MV-4-11 (cell line): ENCODE measurements at regions not wholly inside any gene's neighbourhood (a gene's known extent, or its start where the extent isn't known, plus 50 kb on each side); places are given as distances from the start of the nearest gene placed in this dataset.

Experiments
- DNase-seq: peaks from one replicate; lab custom pipeline; 2025; lab: John Stamatoyannopoulos, UW

DNA sequence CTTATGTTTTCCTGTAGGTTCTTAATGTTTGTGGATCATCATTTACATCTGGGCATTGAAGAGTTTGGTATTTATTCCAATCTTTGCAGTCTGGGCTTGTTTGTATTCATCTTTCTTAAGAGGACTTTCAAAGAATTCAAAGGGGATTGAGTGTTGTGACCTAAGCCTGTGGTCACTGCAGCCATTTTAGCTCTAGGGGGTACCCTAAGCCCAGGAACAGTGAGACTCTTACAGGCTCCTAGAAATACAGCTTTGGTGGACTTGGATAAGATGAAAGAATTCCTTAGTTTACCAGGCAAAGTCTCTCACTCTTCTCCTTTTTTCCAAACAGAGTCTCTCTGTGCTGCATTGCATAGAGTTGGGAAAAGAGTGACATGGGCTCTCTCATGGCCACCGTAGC, 2539.0 kb upstream of the PCDH20 start:
- DNase-seq = no peak

DNA sequence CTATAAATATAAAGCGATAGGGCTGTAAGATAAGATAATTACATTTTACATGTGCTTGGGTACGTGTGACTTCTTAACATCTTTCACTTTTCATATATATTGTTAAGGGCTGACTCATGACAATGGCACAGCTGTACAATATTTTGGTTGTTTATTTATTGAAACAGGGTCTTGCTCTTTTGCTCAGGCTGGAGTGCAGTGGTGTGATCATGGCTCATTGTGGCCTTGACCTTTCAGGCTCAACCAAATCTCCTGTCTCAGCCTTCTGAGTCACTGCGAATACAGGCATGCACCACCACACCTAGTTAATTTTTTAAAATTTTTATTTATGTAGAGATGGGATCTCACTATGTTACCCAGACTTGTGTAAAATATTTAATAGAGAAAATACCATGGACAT, 2532.4 kb upstream of the PCDH20 start:
- no peak for DNase-seq

DNA sequence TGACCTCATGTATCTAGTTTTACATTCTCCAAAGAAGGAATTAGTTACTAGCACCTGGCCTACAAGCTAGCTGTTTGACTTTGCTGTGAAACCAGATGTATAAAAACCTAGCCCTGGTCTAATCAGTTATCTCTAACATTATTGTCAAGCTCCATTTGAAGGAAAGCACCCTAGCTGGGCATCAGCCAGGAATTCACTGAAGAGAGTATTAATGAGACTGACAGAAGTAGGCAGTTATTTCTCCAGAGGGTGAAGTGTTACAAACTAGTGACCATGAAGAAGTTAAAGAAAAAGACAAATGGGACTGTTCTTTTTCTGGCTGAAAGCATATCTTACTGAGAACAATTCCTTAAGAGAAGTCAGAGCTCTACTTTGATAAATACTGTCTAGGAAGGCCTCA, 2529.3 kb upstream of the PCDH20 start:
- no peak for DNase-seq

DNA sequence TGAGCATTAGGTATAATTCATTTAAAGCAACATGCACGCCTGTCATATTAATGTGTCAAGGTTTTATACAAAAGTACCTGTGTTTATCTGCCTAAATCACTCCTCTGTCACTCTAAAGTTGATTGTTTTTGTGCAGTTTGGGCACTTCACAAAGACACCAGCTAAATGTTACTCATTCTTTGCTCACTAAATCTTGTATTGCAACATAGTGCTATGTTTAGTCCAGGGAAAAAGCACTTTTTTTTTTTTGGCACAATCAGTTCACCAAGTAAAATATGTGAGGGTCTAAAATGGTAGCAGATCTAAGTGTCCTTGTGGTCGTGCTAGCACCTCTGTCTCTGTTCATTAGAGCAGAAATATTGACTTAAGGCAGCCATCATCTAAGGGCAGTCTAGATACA, 2526.7 kb upstream of the PCDH20 start:
- DNase-seq = no peak

DNA sequence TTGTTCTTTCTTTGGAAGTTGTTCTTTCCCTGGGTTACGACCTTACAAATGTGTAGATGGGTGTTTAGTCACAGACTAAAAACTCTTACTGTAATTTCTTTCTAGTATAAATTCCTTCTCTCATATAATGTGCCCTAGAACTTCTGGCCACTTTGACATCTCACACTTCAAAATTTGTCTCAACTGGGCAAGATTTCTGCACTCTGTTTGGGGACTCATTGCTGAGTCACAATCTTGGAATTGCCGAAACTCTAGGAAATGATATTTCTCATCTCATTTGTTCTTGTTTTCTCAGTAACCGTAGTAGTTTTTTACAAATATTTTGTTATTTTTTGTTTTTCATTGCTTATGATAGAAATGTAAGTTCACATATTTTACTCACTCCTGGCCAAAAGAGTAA, 2523.2 kb upstream of the PCDH20 start:
- no peak for DNase-seq

DNA sequence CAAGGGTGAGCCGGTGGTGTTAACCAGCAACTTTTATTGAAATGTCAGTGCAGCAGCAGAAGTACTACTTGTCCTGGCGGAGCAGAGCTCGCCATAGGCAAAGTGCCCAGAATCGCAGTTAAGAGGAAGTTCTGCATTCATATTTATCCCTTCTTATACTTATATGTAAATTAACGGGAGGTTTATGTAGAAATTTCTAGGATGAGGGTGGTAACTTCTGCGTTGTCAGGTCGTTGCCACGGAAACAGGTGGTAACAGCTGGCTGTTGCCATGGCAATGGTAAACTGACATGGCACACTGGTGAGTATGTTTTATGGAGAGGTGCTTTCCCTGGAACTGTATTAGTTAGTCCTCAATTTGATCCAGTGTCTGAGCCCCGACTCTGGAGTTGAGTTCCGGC, 2494.9 kb upstream of the PCDH20 start:
- no peak for DNase-seq

DNA sequence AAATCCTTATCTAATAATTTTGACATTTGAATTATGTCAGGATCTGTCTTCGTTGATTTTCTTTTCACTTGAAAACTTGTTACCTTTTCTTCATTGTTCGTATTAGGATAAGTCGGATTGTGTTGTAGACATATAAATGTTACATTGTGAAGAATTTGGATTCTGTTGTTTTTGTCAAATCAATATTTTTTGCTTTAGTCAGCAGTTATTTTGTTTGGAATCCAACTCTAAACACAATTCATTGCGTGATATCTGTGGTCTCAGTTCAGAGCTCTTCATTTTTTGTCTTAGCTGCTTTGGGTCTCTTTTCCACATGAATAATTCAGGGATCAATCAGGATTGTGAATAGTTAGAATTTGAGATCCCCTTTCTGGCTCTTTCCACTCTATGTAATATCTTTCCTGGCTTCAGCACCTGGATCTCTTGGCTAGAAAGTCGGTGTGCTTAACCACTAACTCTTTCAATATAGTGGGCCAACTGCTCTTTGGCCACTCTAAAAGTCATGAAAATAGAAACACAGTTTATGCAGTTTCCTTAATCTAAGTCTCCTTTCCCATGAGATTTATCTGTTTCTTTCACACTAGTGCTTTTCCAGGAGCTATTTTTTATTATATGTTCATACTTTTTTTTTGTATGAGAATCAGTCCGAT, 2494.2 kb upstream of the PCDH20 start:
- no peak for DNase-seq

DNA sequence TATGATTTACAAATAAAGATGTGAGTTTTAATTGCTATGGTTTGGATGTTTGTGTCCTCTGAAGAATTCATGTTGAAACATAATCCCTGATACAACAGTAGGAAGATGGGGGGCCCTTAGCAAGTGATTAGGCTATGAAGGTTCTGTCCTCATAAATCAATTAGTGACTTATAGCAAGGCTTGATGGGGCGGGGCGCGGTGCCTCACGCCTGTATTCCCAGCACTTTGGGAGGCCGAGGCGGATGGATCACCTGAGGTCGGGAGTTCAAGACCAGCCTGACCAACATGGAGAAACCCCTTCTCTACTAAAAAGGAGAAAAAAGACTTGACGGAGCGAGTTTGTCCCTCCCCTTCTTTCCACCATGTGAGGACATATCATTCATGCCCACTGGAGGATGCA, 2486.5 kb upstream of the PCDH20 start:
- no peak for DNase-seq

DNA sequence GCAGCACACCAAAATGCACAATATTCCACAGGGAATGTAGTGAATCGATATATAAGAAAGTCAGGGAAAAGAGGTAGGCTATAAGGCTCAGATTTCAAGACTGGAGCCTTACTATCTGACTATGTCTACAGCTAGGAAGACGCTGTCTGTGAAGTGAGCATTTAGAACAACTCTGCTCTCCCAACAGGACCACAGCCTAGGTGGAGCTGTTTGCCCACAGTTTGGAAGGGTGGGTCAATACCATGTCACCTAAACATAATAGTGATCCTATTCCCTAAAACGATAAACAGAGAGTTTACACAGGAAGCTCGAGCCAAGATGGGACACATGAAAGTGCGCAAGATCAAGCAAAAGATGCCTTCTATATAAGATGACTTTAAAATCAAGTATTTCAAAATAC, 2486.0 kb upstream of the PCDH20 start:
- no peak for DNase-seq

DNA sequence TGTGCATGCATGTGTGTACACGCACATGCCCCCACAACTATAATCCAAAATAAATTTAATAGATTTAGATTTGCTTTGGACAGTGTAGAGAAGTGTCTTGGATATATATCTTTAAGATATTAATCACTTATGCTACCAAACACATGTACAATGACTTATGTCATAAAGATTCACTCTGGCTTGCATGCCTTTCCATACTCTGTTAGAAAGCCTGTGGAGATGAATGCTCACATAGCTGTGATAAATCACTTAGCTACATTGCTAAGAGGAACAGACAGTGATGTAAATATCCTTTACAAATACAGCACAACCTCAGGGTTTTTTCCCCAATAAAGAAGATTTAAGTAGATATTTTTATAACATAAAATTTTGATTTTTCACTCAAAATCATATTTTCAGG, 2484.8 kb upstream of the PCDH20 start:
- no peak for DNase-seq

DNA sequence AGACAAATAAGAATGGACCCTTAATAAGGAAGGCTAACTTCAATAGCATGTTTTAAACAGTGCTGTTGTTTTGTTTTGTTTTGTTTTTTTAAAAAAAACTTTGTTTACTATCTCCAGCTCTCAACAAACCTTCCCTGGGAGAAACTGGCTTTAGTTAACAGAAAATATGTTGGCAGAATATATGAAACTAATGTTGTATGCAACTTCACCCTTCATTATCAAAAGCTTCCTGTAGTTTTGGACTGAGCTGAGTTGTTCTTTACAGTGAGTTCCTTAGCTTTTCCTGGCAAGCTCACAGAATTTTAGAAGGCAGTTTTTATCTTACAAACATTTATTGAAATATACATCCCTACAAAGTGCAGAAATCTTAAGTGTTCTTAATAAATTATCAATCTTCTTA, 2480.7 kb upstream of the PCDH20 start:
- no peak for DNase-seq

DNA sequence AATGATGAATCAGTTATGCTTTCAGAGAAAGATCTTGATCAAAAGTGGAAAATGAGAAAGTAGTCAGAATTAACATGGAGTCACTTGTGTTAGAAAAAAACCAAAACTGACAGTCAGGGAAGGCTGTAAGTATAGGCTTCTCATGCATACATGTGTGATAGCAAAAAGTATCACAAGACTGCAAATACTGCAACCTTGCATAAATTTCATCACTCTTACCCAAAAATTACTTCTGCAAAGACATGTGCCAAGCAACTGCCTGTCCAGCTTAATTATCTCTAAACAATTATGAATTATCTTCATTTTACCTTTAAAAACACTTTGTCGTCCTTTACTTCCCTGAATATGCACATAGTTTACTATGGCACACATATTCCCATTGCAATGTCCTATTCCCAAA, 2466.4 kb upstream of the PCDH20 start:
- no peak for DNase-seq

DNA sequence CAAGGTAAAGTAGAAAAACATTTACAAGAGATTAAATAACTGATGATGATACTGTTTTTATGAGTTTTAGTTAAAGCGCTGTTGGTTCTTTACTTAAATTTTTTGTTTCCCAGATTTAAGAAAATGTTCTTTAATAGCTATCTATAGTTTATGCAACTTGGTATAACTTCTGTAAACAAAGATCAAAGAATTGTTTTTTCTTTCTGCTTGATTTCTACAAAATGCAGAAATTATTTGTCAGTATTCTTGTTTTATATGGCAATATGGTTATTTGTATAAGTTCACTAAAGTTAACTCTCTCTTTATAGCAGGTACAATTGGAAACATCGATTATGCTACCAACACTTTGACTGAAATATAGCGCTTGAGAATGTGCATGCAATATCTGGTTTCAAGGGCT, 2465.1 kb upstream of the PCDH20 start:
- no peak for DNase-seq

DNA sequence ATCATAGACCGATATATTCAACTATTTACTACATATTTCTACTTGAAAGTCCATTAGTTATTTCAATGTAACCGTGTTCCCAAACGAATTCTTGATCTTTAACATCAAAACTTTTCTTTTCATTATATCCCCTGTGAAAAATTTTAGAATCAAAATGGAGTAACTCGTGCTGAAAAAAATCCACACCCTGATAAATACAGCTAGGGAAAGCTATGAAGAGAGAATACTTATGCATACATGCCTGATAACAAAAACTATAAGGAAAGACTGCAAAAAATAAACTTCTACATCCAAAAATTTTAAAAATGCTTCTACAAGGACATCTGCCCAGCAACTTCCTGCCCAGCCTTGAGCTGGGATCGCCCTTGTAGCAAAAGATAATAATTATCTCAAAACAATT, 2458.3 kb upstream of the PCDH20 start:
- no peak for DNase-seq

DNA sequence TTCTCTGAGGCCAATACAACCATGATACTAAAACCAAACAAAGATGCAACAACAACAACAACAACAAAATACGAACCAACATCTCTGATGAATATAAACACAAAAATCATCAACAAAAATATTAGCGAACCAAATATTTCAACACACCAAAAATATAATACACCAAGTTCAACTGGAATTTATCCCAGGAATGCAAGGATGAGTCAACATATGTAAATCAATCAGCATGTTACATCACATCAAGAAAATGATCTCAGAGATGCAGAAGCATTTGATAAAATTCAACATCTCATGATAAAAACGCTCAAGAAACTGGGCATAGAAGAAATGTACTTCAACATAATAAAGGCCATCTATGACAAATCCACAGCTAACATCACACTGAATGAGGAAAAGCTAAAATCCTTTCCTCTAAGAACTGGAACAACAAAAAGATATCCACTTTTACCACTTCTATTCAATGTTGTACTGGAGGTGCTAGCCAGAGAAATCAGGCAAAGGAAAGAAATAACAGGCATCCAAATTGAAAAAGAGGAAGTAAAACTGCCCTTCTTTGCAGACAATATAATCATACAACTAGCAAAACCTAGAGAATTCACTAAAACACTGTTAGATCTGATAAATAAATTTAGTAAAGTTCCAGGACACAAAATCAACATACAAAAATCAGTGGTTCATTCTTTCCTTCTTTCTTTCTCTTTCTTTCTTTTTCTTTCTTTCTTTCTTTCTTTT, 2448.7 kb upstream of the PCDH20 start:
- peak; percentile 29 for DNase-seq

DNA sequence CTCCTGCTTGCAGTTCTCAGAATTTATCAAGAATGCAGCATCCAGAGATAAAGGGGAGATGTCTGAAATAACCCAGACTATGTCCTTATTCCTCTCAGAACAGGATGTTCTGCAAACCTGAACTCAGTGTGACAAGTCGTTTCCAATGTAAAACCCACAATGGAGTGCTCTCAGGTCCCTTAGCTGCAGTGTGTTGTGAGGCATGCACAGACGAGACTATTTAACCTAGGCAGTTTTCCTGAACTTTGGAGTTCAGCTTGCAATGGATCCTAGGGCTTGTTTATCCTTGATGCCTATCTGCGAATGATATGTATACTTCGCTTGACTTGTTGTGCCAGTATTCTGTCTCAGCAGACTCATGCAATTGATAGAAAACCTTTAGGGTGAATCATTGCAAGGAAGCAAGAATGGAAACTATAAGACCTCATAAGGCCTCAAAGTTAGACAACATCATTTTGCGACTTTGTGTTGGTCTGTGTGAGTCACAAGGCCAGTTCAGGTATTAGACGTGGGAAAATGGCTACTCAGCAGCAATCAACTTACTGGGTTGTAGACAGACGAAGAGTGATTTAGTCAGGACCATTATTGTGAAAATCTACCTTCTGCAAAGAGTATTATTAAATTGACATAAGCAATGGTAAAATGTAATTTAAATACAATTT, 2439.9 kb upstream of the PCDH20 start:
- DNase-seq = no peak

DNA sequence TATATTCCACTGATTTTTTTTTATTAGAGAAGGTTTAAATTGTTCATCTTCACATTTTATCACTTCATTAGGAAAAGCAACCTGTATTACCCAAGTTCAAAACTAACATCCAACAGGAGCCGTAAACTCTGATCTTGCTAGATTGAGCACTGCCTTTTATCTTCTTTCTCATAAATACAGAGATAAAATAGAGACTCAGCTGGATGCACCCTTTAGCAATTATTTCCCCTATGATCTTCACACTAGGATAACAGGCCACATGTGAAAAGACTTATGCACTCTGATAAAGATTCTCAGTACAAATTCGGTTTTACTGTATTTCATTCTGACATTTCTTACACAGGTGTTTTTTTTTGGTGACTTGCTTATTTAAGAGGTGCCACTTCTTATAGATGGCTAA, 2438.2 kb upstream of the PCDH20 start:
- no peak for DNase-seq

DNA sequence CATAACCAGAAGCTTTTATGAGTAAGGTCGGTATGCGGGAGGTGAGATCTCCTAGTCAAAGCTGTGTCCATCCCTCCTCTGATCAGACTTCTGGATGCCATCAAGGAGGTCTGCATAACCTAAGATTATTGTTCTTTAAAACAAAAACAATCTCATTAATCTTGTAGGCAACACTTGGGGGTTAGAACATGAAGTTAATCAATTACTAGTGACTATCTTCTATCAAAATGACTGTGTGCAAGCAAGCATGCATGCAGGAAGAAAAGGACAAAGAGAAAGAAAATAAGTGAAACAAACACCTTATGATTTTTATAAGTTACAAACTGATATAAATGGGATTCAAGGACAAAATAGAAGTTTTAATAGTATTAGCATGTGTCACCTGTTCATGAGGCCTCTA, 2435.9 kb upstream of the PCDH20 start:
- no peak for DNase-seq

DNA sequence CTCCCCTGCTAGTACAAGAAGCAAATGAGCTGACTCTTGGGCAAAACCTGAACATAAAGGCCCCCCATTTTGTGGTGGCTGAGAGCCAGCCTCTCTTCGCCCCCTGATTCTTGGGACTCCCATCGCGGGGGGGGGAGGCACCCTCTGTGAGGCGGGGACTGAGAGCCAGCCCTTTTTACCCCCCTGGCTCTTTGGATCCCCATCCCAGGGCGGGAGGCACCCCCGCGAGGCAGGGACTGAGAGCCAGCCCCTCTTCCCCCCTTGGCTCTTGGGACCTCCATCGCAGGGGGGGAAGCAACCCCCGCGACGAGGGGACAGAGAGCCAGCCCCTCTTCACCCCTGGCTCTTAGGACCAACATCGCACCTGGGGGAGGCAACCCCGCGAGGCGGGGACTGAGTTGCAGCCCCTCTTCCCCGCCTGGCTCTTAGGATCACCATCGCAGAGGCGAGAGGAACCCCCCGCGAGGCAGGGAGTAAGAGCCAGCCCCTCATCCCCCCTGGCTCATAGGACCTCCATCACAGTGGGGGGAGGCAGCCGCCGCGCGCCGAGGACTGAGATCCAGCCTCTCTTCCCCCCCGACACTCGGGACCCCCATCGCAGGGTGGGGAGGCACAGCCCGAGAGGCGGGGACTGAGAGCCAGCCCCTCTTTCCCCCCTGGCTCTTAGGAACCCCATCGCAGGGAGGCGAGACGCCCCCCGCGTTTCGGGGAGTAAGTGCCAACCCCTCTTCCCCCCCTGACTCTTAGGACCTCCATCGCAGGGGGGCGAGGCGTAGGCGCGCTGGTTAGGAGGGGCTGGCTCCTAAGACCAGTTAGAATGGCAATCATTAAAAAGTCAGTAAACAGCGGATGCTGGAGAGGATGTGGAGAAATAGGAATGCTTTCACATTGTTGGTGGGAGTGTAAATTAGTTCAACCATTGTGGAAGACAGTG, 2428.4 kb upstream of the PCDH20 start:
- DNase-seq = no peak

DNA sequence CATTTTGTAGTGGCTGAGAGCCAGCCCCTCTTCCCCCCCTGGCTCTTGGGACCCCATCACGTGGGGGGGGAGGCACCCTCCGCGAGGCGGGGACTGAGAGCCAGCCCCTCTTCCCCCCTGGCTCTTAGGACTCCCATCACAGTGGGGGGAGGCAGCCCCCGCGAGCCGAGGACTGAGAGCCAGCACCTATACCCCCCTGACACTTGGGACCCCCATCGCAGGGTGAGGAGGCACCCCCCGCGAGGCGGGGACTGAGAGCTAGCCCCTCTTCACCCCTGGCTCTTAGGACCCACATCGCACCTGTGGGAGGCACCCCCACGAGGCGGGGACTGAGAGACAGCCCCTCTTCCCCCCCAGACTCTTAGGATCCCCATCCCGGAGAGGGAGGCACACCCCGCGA, 2426.5 kb upstream of the PCDH20 start:
- DNase-seq = no peak

DNA sequence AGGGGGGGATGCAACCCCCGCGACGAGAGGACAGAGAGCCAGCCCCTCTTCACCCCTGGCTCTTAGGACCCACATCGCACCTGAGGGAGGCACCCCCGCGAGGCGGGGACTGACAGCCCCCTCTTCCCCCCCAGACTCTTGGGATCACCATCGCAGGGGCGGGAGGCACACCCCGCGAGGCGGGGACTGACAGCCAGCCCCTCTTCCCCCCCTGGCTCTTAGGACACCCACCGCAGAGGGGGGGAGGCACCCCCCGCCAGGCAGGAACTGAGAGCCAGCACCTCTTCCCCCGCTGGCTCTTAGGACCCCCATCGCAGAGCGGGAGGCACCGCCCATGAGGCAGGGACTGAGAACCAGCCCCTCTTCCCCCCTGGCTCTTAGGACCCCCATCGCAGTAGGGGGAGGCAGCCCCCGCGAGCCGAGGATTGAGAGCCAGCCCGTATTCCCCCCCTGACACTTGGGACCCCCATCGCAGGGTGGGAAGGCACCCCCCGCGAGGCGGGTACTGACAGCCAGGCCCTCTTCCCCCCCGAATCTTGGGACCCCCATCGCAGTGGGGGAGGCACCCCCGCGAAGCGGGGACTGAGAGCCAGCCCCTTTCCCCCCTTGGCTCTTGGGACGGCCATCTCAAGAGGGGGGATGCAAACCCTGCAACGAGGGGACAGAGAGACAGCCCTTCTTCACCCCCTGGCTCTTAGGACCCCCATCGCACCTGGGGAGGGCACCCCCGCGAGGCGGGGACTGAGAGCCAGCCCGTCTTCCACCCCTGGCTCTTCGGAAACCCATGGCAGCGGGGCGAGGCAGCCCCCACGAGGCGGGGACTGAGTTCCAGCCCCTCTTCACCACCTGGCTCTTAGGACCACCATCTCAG, 2425.1 kb upstream of the PCDH20 start:
- DNase-seq = no peak
